ENCODE measurements at regions not wholly inside any gene's neighbourhood (a gene's known extent, or its start where the extent isn't known, plus 50 kb on each side); places are given as distances from the start of the nearest gene placed in this dataset.
"Not testable (repeated sequence)": the region's sequence is repeated elsewhere in the genome, so short reads cannot be mapped to it uniquely, and the experiment has no call there.

- DNase-seq = no peak
Measured at GRCh38 chr12:115296613-115297198, 612.7 kb upstream of the TBX3 start.

- no peak for DNase-seq
Measured at GRCh38 chr12:115295886-115296285, 611.9 kb upstream of the TBX3 start.

GRCh38 chr12:115294453-115295133 lies 610.6 kb upstream of the TBX3 start:
- no peak for DNase-seq

GRCh38 chr12:115285429-115285828 lies 601.5 kb upstream of the TBX3 start:
- DNase-seq = not testable (repeated sequence)

GRCh38 chr12:115273456-115273855 lies 589.5 kb upstream of the TBX3 start:
- DNase-seq = no peak

GRCh38 chr12:115268451-115268850 lies 584.5 kb upstream of the TBX3 start:
- DNase-seq = no peak

GRCh38 chr12:115267891-115268290 lies 583.9 kb upstream of the TBX3 start:
- no peak for DNase-seq

- no peak for DNase-seq
Measured at GRCh38 chr12:115267464-115267863, 583.5 kb upstream of the TBX3 start.

- DNase-seq = no peak
Measured at GRCh38 chr12:115264605-115265004, 580.6 kb upstream of the TBX3 start.

GRCh38 chr12:115261691-115262398 lies 577.9 kb upstream of the TBX3 start:
- no peak for DNase-seq

- no peak for DNase-seq
Measured at GRCh38 chr12:115260762-115261675, 577.0 kb upstream of the TBX3 start.

- DNase-seq = no peak
Measured at GRCh38 chr12:115259968-115260747, 576.2 kb upstream of the TBX3 start.

GRCh38 chr12:115257791-115258190 lies 573.8 kb upstream of the TBX3 start:
- DNase-seq = no peak

- DNase-seq = no peak
Measured at GRCh38 chr12:115255962-115256361, 572.0 kb upstream of the TBX3 start.

GRCh38 chr12:115255257-115255656 lies 571.3 kb upstream of the TBX3 start:
- no peak for DNase-seq

- no peak for DNase-seq
Measured at GRCh38 chr12:115253049-115253448, 569.1 kb upstream of the TBX3 start.

GRCh38 chr12:115251727-115252126 lies 567.8 kb upstream of the TBX3 start:
- DNase-seq = no peak

- DNase-seq = no peak
Measured at GRCh38 chr12:115249671-115250278, 565.8 kb upstream of the TBX3 start.

GRCh38 chr12:115245020-115245419 lies 561.0 kb upstream of the TBX3 start:
- DNase-seq = no peak

GRCh38 chr12:115243933-115244628 lies 560.1 kb upstream of the TBX3 start:
- DNase-seq = no peak

- DNase-seq = no peak
Measured at GRCh38 chr12:115240251-115240650, 556.3 kb upstream of the TBX3 start.

Measured in NCI-H2227 treated with DMSO at 0.1 percent for 48 hours (cell line).